ENCODE measurements at regions not wholly inside any gene's neighbourhood (a gene's known extent, or its start where the extent isn't known, plus 50 kb on each side); places are given as distances from the start of the nearest gene placed in this dataset.

GRCh38 chr11:134691985-134692384 lies 279.9 kb upstream of the B3GAT1 start:
- Histone ChIP-seq H3K36me3 (ENCODE audit: control insufficient read depth in 2 of 2, insufficient read depth in 1 of 2, low read length in 2 of 2) (no peaks in the 10 kb centered on the region), H3K4me1 (ENCODE audit: control insufficient read depth, insufficient read depth, low read length) (no peaks in the 10 kb centered on the region), H3K27ac (ENCODE audit: extremely low read depth, low read depth, low read length) (no peak overlapping the region), H3K4me3 (ENCODE audit: low read depth, low read length) (no peak overlapping the region), H3K9me3 (ENCODE audit: control insufficient read depth, insufficient read depth, low read depth, low read length) (no peaks in the 10 kb centered on the region)
- ChIA-PET POLR2A (no interaction called here), CTCF (no interaction called here)
- TF ChIP-seq HOXC10 (CRISPR knock-in tag; IDR thresholded peaks at IDR 0.05) (no peak), ELK4 (IDR thresholded peaks at IDR 0.05; ENCODE audit: borderline replicate concordance, low read depth, low read length) (no peak), PATZ1 (tag by site-specific recombination; IDR thresholded peaks at IDR 0.05) (no peak), ZNF112 (tag by site-specific recombination; IDR thresholded peaks at IDR 0.05) (no peak), ZNF133 (tag by site-specific recombination; IDR thresholded peaks at IDR 0.05) (no peak), ATF2 (tag by site-specific recombination; IDR thresholded peaks at IDR 0.05; ENCODE audit: low read depth) (no peak), ZNF626 (tag by site-specific recombination; IDR thresholded peaks at IDR 0.05) (no peak), ZNF548 (tag by site-specific recombination; IDR thresholded peaks at IDR 0.05) (no peak), KLF8 (tag by site-specific recombination; IDR thresholded peaks at IDR 0.05) (no peak), ZNF473 (tag by site-specific recombination; IDR thresholded peaks at IDR 0.05) (no peak)

- CTCF ChIA-PET = no interaction called here
- POLR2A ChIA-PET = no interaction called here
These were observed 279.3 kb upstream of the B3GAT1 start for GRCh38 chr11:134691295-134691873.

GRCh38 chr11:134689886-134690285 lies 277.8 kb upstream of the B3GAT1 start:
- TF ChIP-seq PRDM10 (tag by site-specific recombination; IDR thresholded peaks at IDR 0.05) (no peak), ZSCAN16 (tag by site-specific recombination; IDR thresholded peaks at IDR 0.05) (no peak), ZBTB11 (tag by site-specific recombination; conservative IDR thresholded peaks at IDR 0.05; ENCODE audit: low read depth) (no peak), BCL6B (tag by site-specific recombination; IDR thresholded peaks at IDR 0.05) (no peak)
- POLR2A ChIA-PET = interaction anchor here (0.9 kb wide), 1 partner anchor 10 kb away, joined by 3 read pairs; no protein-coding TSS in a partner anchor
- CTCF ChIA-PET = no interaction called here
- H3K36me3 ChIP-seq (ENCODE audit: control insufficient read depth in 2 of 2, insufficient read depth in 1 of 2, low read length in 2 of 2) = no peaks in the 10 kb centered on the region
- H3K9me3 ChIP-seq (ENCODE audit: control insufficient read depth, insufficient read depth, low read depth, low read length) = no peaks in the 10 kb centered on the region
- H3K27ac ChIP-seq (ENCODE audit: extremely low read depth, low read depth, low read length) = no peak overlapping the region
- no peaks in the 10 kb centered on the region for H3K4me1 ChIP-seq (ENCODE audit: control insufficient read depth, insufficient read depth, low read length)
- no peak overlapping the region for H3K4me3 ChIP-seq (ENCODE audit: low read depth, low read length)

More at GRCh38 chr11:134691295-134691873, 279.3 kb upstream of the B3GAT1 start:
- no peaks in the 10 kb centered on the region for H3K9me3 ChIP-seq (ENCODE audit: control insufficient read depth, insufficient read depth, low read depth, low read length)
- no peak for TF ChIP-seq ZFP3 (tag by site-specific recombination; IDR thresholded peaks at IDR 0.05; ENCODE audit: low read depth)
- no peak overlapping the region for H3K27ac ChIP-seq (ENCODE audit: extremely low read depth, low read depth, low read length)
- H3K4me1 ChIP-seq (ENCODE audit: control insufficient read depth, insufficient read depth, low read length) = no peaks in the 10 kb centered on the region
- H3K36me3 ChIP-seq (ENCODE audit: control insufficient read depth in 2 of 2, insufficient read depth in 1 of 2, low read length in 2 of 2) = no peaks in the 10 kb centered on the region
- H3K4me3 ChIP-seq (ENCODE audit: low read depth, low read length) = no peak overlapping the region

All from HEK293 (cell line).